OCI-LY3 (cell line): ENCODE measurements at regions not wholly inside any gene's neighbourhood (a gene's known extent, or its start where the extent isn't known, plus 50 kb on each side); places are given as distances from the start of the nearest gene placed in this dataset.

Source experiments
- H2AFZ ChIP-seq: fragments of 200-600, 300-600 bp; shearing (Covaris generic); 2 replicates; pipeline ENCODE4 v1.6.0; 2014; ENCODE audit warnings: antibody characterized with exemption, low read depth, low read length
- H3K27ac ChIP-seq: fragments of 200-600, 300-600 bp; sonication (generic); 2 replicates; pipeline ENCODE4 v1.5.1; 2014; ENCODE audit warnings: mild to moderate bottlenecking, low read length, moderate library complexity, mixed read lengths
- H3K27me3 ChIP-seq: fragments of 200-600, 300-600 bp; sonication (generic); 2 replicates; pipeline ENCODE4 v1.6.1; 2014; ENCODE audit warnings: low read depth, low read length, mixed read lengths
- H3K36me3 ChIP-seq: fragments of 200-600, 300-600 bp; sonication (generic); replicated peaks from 2 replicates; pipeline ENCODE3; 2014; ENCODE audit warnings: low read depth, low read length, mixed read lengths
- H3K4me1 ChIP-seq: fragments of 300-600, 200-600 bp; sonication (generic); 2 replicates; pipeline ENCODE4 v1.6.1; 2014; ENCODE audit warnings: low read length, mixed read lengths
- H3K4me2 ChIP-seq: fragments of 200-600, 300-600 bp; sonication (generic); 2 replicates; pipeline ENCODE4 v1.6.1; 2014; ENCODE audit warnings: low read length, mixed read lengths
- H3K4me3 ChIP-seq: fragments of 300-600, 200-600 bp; sonication (generic); 2 replicates; pipeline ENCODE4 v1.5.1; 2014; ENCODE audit warnings: antibody characterized with exemption, mild to moderate bottlenecking, low read length, moderate library complexity
- H3K79me2 ChIP-seq: fragments of 300-600, 200-600 bp; shearing (Covaris generic); 2 replicates; pipeline ENCODE4 v1.6.1; 2014; ENCODE audit warnings: mild to moderate bottlenecking, low read length, mixed read lengths
- H3K9ac ChIP-seq: fragments of 300-600, 200-600 bp; shearing (Covaris generic); 2 replicates; pipeline ENCODE4 v1.6.0; 2014; ENCODE audit warnings: mild to moderate bottlenecking, low read length, moderate library complexity
- H3K9me3 ChIP-seq: fragments of 200-600, 300-600 bp; shearing (Covaris generic); 2 replicates; pipeline ENCODE4 v1.6.1; 2014; ENCODE audit warnings: low read length, mixed read lengths; ENCODE audit not compliant: insufficient read depth
- H4K20me1 ChIP-seq: fragments of 200-600, 300-600 bp; sonication (generic); 2 replicates; pipeline ENCODE4 v1.6.1; 2016; ENCODE audit warnings: low read length, mixed read lengths; ENCODE audit not compliant: insufficient read depth
- CTCF ChIP-seq: fragments of 200-600, 300-600 bp; sonication (generic); IDR thresholded peaks from 2 replicates; pipeline ENCODE4 v1.5.1; 2014; ENCODE audit warnings: antibody characterized with exemption, low read length, low read depth
- EZH2phosphoT487 ChIP-seq: fragments of 200-600 bp; shearing (Covaris generic); IDR thresholded peaks from 2 replicates; pipeline ENCODE4 v1.6.1; 2018; ENCODE audit warnings: antibody characterized with exemption, mixed run types, low read depth

GRCh38 chr18:29753379-29753778 lies 1289.2 kb downstream of the DSC3 start:
- no peaks in the 10 kb centered on the region for H3K27me3 ChIP-seq

GRCh38 chr18:29749704-29750103 lies 1292.8 kb downstream of the DSC3 start:
- Histone ChIP-seq H3K4me3 (no peak overlapping the region), H4K20me1 (no peaks in the 10 kb centered on the region), H3K4me1 (no peaks in the 10 kb centered on the region), H3K9me3 (no peaks in the 10 kb centered on the region), H3K9ac (no peak overlapping the region), H3K4me2 (no peak overlapping the region), H3K79me2 (no peaks in the 10 kb centered on the region), H2AFZ (no peak overlapping the region), H3K27me3 (no peaks in the 10 kb centered on the region), H3K27ac (no peak overlapping the region), H3K36me3 (no peaks in the 10 kb centered on the region)
- TF ChIP-seq CTCF (no peak), EZH2phosphoT487 (no peak)

More at GRCh38 chr18:29753379-29753778, 1289.2 kb downstream of the DSC3 start:
- Histone ChIP-seq H4K20me1 (no peaks in the 10 kb centered on the region), H3K9me3 (no peaks in the 10 kb centered on the region), H3K4me1 (no peaks in the 10 kb centered on the region), H3K27ac (no peak overlapping the region), H3K9ac (no peak overlapping the region), H3K4me2 (no peak overlapping the region), H3K4me3 (no peak overlapping the region), H3K36me3 (no peaks in the 10 kb centered on the region), H3K79me2 (no peaks in the 10 kb centered on the region), H2AFZ (no peak overlapping the region)
- TF ChIP-seq CTCF (no peak), EZH2phosphoT487 (no peak)

GRCh38 chr18:29741461-29741860 lies 1301.1 kb downstream of the DSC3 start:
- H3K79me2 ChIP-seq: no peaks in the 10 kb centered on the region
- H3K36me3 ChIP-seq: no peaks in the 10 kb centered on the region
- H3K9ac ChIP-seq: no peak overlapping the region
- no peaks in the 10 kb centered on the region for H4K20me1 ChIP-seq
- TF ChIP-seq EZH2phosphoT487 (no peak), CTCF (no peak)
- no peaks in the 10 kb centered on the region for H3K27me3 ChIP-seq
- H2AFZ ChIP-seq: no peak overlapping the region
- no peaks in the 10 kb centered on the region for H3K9me3 ChIP-seq
- H3K4me1 ChIP-seq: no peaks in the 10 kb centered on the region
- H3K4me3 ChIP-seq: no peak overlapping the region
- no peak overlapping the region for H3K4me2 ChIP-seq
- no peak overlapping the region for H3K27ac ChIP-seq

- Histone ChIP-seq H3K27ac (no peak overlapping the region), H3K36me3 (no peaks in the 10 kb centered on the region), H3K9me3 (no peaks in the 10 kb centered on the region), H3K4me1 (no peaks in the 10 kb centered on the region), H3K9ac (no peak overlapping the region), H3K79me2 (no peaks in the 10 kb centered on the region), H3K4me3 (no peak overlapping the region), H3K27me3 (no peaks in the 10 kb centered on the region), H3K4me2 (no peak overlapping the region), H2AFZ (no peak overlapping the region), H4K20me1 (no peaks in the 10 kb centered on the region)
- TF ChIP-seq CTCF: no peak
- no peak for TF ChIP-seq EZH2phosphoT487
These were observed 1304.9 kb downstream of the DSC3 start for GRCh38 chr18:29737620-29738019.
